Smooth muscle cell (in vitro differentiated cells): ENCODE measurements at regions not wholly inside any gene's neighbourhood (a gene's known extent, or its start where the extent isn't known, plus 50 kb on each side); places are given as distances from the start of the nearest gene placed in this dataset.
"Not testable (repeated sequence)": the region's sequence is repeated elsewhere in the genome, so short reads cannot be mapped to it uniquely, and the experiment has no call there.

Source experiments
- DNase-seq: peaks from one replicate; lab custom pipeline; 2025; ENCODE audit not compliant: unreplicated experiment; lab: John Stamatoyannopoulos, UW
- H2AFZ ChIP-seq: fragments of 200-600 bp; sonication (generic); 2 replicates; pipeline ENCODE4 v1.6.0; 2016; ENCODE audit warnings: antibody characterized with exemption, low read depth, mild to moderate bottlenecking
- H3F3A ChIP-seq: fragments of 200-600 bp; sonication (generic); 2 replicates; pipeline ENCODE4 v1.6.0; 2017; ENCODE audit warnings: antibody characterized with exemption, low read depth
- H3K27ac ChIP-seq: fragments of 200-600 bp; sonication (generic); 2 replicates; pipeline ENCODE4 v1.5.1; 2016; ENCODE audit warnings: low read depth, mild to moderate bottlenecking
- H3K27me3 ChIP-seq: fragments of 200-600 bp; sonication (generic); 2 replicates; pipeline ENCODE4 v1.6.1; 2016; ENCODE audit warnings: low read depth, mild to moderate bottlenecking
- H3K36me3 ChIP-seq: fragments of 200-600 bp; sonication (generic); 2 replicates; pipeline ENCODE4 v1.5.1; 2016; ENCODE audit warnings: low read depth
- H3K4me1 ChIP-seq: fragments of 200-600 bp; sonication (generic); 2 replicates; pipeline ENCODE4 v1.5.1; 2016; ENCODE audit warnings: low read depth
- H3K4me2 ChIP-seq: fragments of 200-600 bp; sonication (generic); 2 replicates; pipeline ENCODE4 v1.6.0; 2016; ENCODE audit warnings: mild to moderate bottlenecking
- H3K4me3 ChIP-seq: fragments of 200-600 bp; sonication (generic); 2 replicates; pipeline ENCODE4 v1.5.1; 2016; ENCODE audit warnings: mild to moderate bottlenecking
- H3K79me2 ChIP-seq: fragments of 200-600 bp; sonication (generic); 2 replicates; pipeline ENCODE4 v1.6.0; 2016; ENCODE audit warnings: low read depth, mild to moderate bottlenecking
- H3K9ac ChIP-seq: fragments of 200-600 bp; sonication (generic); 2 replicates; pipeline ENCODE4 v1.6.0; 2016; ENCODE audit warnings: low read depth
- H3K9me3 ChIP-seq: fragments of 200-600 bp; sonication (generic); replicated peaks from 2 replicates; pipeline ENCODE4 v1.5.1; 2016; ENCODE audit warnings: low read depth
- H4K20me1 ChIP-seq: fragments of 200-600 bp; sonication (generic); 2 replicates; pipeline ENCODE4 v1.6.0; 2016; ENCODE audit warnings: low read depth
- WGBS: methylation state at CpG from one replicate; pipeline ENCODE4 v1.1.7; 2016; ENCODE audit warnings: low lambda C conversion rate; 5-methylcytosine and 5-hydroxymethylcytosine counted together
- TF ChIP-seq, protein P1 (sequence below): fragments of 200-600 bp; sonication (generic); IDR thresholded peaks from 2 replicates; pipeline ENCODE4 v1.5.1; 2017; ENCODE audit warnings: borderline replicate concordance, mild to moderate bottlenecking, antibody characterized with exemption; ENCODE audit not compliant: insufficient read depth, poor library complexity, severe bottlenecking

DNA sequence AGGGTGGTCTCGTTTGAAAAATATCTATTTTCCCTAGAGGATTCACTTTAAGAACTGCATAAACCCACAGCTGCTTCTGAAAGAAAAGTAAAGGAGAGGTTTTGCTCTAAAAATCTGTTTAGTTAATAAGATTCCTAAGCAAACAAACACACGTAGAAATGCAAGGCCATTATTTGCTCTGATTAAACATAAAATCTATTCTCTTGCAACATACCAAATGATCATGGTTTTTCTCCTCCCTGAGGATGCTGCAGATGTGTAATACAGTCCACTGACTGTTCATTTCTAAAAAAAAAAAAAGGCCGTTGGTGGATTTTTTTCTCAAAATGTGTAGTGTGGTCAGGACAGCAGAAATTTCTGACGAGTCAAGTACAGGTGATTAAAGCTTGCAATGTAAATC is 98.6 kb downstream of the BUB3 start:
- Histone ChIP-seq H2AFZ (no peak overlapping the region), H3K9me3 (no peaks in the 10 kb centered on the region), H4K20me1 (no peaks in the 10 kb centered on the region), H3K27ac (no peak overlapping the region), H3K27me3 (no peaks in the 10 kb centered on the region), H3F3A (no peaks in the 10 kb centered on the region), H3K36me3 (no peaks in the 10 kb centered on the region), H3K4me3 (no peak overlapping the region), H3K79me2 (no peaks in the 10 kb centered on the region), H3K4me2 (no peak overlapping the region), H3K4me1 (peaks cover 5% of the 10 kb centered on the region), H3K9ac (no peak overlapping the region)
- TF ChIP-seq, protein P1, sequence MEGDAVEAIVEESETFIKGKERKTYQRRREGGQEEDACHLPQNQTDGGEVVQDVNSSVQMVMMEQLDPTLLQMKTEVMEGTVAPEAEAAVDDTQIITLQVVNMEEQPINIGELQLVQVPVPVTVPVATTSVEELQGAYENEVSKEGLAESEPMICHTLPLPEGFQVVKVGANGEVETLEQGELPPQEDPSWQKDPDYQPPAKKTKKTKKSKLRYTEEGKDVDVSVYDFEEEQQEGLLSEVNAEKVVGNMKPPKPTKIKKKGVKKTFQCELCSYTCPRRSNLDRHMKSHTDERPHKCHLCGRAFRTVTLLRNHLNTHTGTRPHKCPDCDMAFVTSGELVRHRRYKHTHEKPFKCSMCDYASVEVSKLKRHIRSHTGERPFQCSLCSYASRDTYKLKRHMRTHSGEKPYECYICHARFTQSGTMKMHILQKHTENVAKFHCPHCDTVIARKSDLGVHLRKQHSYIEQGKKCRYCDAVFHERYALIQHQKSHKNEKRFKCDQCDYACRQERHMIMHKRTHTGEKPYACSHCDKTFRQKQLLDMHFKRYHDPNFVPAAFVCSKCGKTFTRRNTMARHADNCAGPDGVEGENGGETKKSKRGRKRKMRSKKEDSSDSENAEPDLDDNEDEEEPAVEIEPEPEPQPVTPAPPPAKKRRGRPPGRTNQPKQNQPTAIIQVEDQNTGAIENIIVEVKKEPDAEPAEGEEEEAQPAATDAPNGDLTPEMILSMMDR: no peak
- WGBS: 90% methylated on average over 4 of the region's 4 CpGs
- no peak for DNase-seq

DNA sequence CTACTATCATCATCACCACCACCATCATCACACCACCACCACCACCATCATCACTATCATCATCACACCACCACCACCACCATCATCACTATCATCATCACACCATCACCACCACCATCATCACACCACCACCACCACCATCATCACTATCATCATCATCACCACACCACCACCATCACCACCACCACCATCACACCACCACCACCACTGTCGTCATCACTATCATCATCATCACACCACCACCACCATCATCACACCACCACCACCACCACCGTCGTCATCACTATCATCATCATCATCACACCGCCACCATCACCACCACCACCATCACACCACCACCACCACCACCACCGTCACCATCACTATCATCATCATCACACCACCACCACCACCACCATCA is 100.1 kb downstream of the BUB3 start:
- WGBS: 78% methylated on average over 5 of the region's 5 CpGs
- H3K79me2 ChIP-seq, H3K27me3 ChIP-seq, H3K36me3 ChIP-seq, DNase-seq, H4K20me1 ChIP-seq, H3K27ac ChIP-seq, H3K9ac ChIP-seq, H3K4me2 ChIP-seq, H3K4me3 ChIP-seq, H3K4me1 ChIP-seq, H3K9me3 ChIP-seq, H3F3A ChIP-seq, H2AFZ ChIP-seq: not testable (repeated sequence)

DNA sequence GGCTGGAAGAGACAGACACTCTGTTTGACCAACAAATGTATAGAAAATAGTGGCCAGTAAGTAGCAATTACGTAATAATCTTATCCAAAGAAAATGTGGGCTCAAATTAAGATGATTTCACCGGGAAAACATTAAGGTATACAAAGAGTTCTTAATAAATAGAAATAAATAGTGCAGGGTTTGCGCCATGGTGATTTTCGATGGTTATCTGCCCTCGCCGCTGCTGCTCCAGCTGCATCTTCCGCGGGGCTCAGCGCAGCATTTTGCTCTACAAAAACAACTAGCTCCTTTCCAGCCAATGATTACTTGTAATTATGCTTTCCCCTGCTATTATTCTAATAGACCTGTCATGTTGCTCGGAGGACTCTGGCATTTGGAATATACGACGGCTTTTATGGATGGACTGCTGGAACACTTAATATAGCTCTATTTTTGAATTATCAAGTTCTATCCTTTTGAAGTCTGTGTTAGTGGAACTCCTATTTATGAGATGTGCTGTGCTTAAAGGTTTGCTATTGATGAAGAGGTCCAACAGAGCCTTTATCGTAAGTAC is 103.8 kb downstream of the BUB3 start:
- H3K36me3 ChIP-seq: no peaks in the 10 kb centered on the region
- H3K9me3 ChIP-seq: no peaks in the 10 kb centered on the region
- H3K4me3 ChIP-seq: no peak overlapping the region
- no peak overlapping the region for H2AFZ ChIP-seq
- no peaks in the 10 kb centered on the region for H4K20me1 ChIP-seq
- H3K79me2 ChIP-seq: no peaks in the 10 kb centered on the region
- TF ChIP-seq, protein P1: no peak
- no peak overlapping the region for H3K9ac ChIP-seq
- peaks cover 5% of the 10 kb centered on the region for H3K4me1 ChIP-seq
- DNase-seq: no peak
- no peak overlapping the region for H3K27ac ChIP-seq
- no peaks in the 10 kb centered on the region for H3F3A ChIP-seq
- H3K4me2 ChIP-seq: no peak overlapping the region
- no peaks in the 10 kb centered on the region for H3K27me3 ChIP-seq
- 95% methylated on average over 13 of the region's 13 CpGs for WGBS

DNA sequence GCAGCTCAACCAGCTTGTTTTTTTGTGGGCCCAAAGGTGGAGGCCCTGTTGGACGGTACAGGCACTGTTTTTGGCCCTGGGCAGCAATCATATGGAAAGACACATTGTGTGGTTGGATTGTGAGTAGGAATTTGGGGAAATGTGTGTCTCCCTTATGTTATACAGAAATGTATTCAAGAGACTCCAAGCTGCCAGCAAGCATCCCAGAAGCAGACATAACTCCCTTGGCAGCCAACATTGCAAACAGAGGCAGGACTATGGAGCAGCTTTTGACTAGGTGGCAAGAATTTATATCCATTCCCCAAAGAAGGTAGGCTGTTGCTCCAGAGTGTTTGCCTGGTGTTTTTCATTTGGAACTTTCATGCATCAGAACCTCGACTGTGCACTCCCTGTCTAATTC is 104.9 kb downstream of the BUB3 start:
- WGBS: 84% methylated on average over 2 of the region's 2 CpGs
- TF ChIP-seq, protein P1: no peak

More for the DNA sequence above, 104.9 kb downstream of the BUB3 start:
- Histone ChIP-seq H2AFZ (no peak overlapping the region), H3K4me3 (no peak overlapping the region), H3K79me2 (no peaks in the 10 kb centered on the region), H3K9me3 (no peaks in the 10 kb centered on the region), H4K20me1 (no peaks in the 10 kb centered on the region), H3K9ac (no peak overlapping the region), H3K27me3 (no peaks in the 10 kb centered on the region), H3K4me2 (no peak overlapping the region), H3F3A (no peaks in the 10 kb centered on the region), H3K27ac (no peak overlapping the region), H3K36me3 (no peaks in the 10 kb centered on the region), H3K4me1 (peaks cover 5% of the 10 kb centered on the region)
- no peak for DNase-seq
